ENCODE measurements at regions not wholly inside any gene's neighbourhood (a gene's known extent, or its start where the extent isn't known, plus 50 kb on each side); places are given as distances from the start of the nearest gene placed in this dataset.

GRCh38 chr1:106515375-106515774, 541.1 kb upstream of the PRMT6 start:
- Histone ChIP-seq H3K27me3 (ENCODE audit: control insufficient read depth, insufficient read depth, low read length) (no peaks in the 10 kb centered on the region), H3K27ac (ENCODE audit: low read depth, low read length) (peak overlapping the region; percentile 4), H3K4me3 (ENCODE audit: low read depth, low read length) (no peak overlapping the region), H3K36me3 (ENCODE audit: control insufficient read depth, insufficient read depth, low read length) (no peaks in the 10 kb centered on the region), H3K9ac (ENCODE audit: low read depth, low read length) (no peak overlapping the region), H3K4me1 (ENCODE audit: control insufficient read depth, insufficient read depth, low read length) (peaks cover 14% of the 10 kb centered on the region), H3K9me3 (ENCODE audit: control insufficient read depth, insufficient read depth, low read length) (no peaks in the 10 kb centered on the region)

- H3K36me3 ChIP-seq (ENCODE audit: control insufficient read depth, insufficient read depth, low read length): no peaks in the 10 kb centered on the region
- H3K27me3 ChIP-seq (ENCODE audit: control insufficient read depth, insufficient read depth, low read length): no peaks in the 10 kb centered on the region
- H3K9ac ChIP-seq (ENCODE audit: low read depth, low read length): no peak overlapping the region
- no peaks in the 10 kb centered on the region for H3K9me3 ChIP-seq (ENCODE audit: control insufficient read depth, insufficient read depth, low read length)
- peaks cover 15% of the 10 kb centered on the region for H3K4me1 ChIP-seq (ENCODE audit: control insufficient read depth, insufficient read depth, low read length)
- H3K4me3 ChIP-seq (ENCODE audit: low read depth, low read length): no peak overlapping the region
- H3K27ac ChIP-seq (ENCODE audit: low read depth, low read length): no peak overlapping the region
Observed at GRCh38 chr1:106517224-106517623, 539.2 kb upstream of the PRMT6 start.

GRCh38 chr1:106523497-106523896, 533.0 kb upstream of the PRMT6 start:
- Histone ChIP-seq H3K36me3 (ENCODE audit: control insufficient read depth, insufficient read depth, low read length) (no peaks in the 10 kb centered on the region), H3K9ac (ENCODE audit: low read depth, low read length) (no peak overlapping the region), H3K4me3 (ENCODE audit: low read depth, low read length) (peak overlapping the region; percentile 17; the same call in 1 of the 2 replicates), H3K9me3 (ENCODE audit: control insufficient read depth, insufficient read depth, low read length) (no peaks in the 10 kb centered on the region), H3K27ac (ENCODE audit: low read depth, low read length) (peak overlapping the region; percentile 66), H3K4me1 (ENCODE audit: control insufficient read depth, insufficient read depth, low read length) (peaks cover 42% of the 10 kb centered on the region), H3K27me3 (ENCODE audit: control insufficient read depth, insufficient read depth, low read length) (no peaks in the 10 kb centered on the region)

- peak overlapping the region; percentile 23 for H3K27ac ChIP-seq (ENCODE audit: low read depth, low read length)
- H3K27me3 ChIP-seq (ENCODE audit: control insufficient read depth, insufficient read depth, low read length): no peaks in the 10 kb centered on the region
- H3K36me3 ChIP-seq (ENCODE audit: control insufficient read depth, insufficient read depth, low read length): no peaks in the 10 kb centered on the region
- no peaks in the 10 kb centered on the region for H3K9me3 ChIP-seq (ENCODE audit: control insufficient read depth, insufficient read depth, low read length)
- no peak overlapping the region for H3K9ac ChIP-seq (ENCODE audit: low read depth, low read length)
- peaks cover 42% of the 10 kb centered on the region for H3K4me1 ChIP-seq (ENCODE audit: control insufficient read depth, insufficient read depth, low read length)
- no peak overlapping the region for H3K4me3 ChIP-seq (ENCODE audit: low read depth, low read length)
Observed at GRCh38 chr1:106524631-106525030, 531.8 kb upstream of the PRMT6 start.

DNA sequence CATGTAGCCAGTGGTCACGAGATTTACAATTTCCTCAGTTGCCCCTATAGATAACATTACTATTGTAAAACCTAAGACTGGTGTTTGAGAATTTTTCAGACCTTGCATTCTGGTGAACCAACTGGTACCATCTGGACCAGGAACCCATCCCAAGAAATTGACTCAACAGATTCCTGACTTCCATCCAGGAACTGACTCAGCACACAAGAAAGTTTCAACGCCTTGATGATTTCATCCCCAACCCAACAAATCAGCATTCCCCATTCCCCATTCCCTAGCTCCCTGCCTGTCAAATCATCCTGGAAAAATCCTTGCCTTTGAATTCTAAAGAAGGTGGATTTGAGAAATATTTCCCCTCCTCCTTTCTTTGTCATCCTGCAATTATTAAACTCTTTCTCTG, 529.8 kb upstream of the PRMT6 start:
- Histone ChIP-seq H3K4me1 (ENCODE audit: control insufficient read depth, insufficient read depth, low read length) (peaks cover 42% of the 10 kb centered on the region), H3K36me3 (ENCODE audit: control insufficient read depth, insufficient read depth, low read length) (no peaks in the 10 kb centered on the region), H3K27ac (ENCODE audit: low read depth, low read length) (no peak overlapping the region), H3K27me3 (ENCODE audit: control insufficient read depth, insufficient read depth, low read length) (no peaks in the 10 kb centered on the region), H3K9ac (ENCODE audit: low read depth, low read length) (no peak overlapping the region), H3K9me3 (ENCODE audit: control insufficient read depth, insufficient read depth, low read length) (peaks cover 3% of the 10 kb centered on the region; the same call in 1 of the 2 replicates), H3K4me3 (ENCODE audit: low read depth, low read length) (no peak overlapping the region)

DNA sequence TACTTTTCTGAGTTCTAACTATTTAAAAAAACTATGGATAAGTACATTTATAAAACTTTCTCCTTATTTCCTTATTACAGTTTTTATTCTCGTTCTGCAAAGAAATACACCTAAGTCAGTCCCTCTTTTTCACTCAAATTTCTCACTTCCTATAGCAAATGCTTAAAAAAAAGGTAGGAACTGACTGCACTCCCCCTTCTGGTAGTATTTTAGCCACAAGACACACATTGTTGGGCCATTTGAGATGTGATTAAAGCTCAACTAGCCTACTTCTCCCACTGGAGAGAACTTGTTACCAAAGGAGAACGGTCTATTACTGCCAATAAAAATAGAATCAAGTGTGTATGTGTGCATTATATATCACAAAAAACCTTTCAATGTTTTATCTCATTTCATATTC, 521.9 kb upstream of the PRMT6 start:
- H3K27ac ChIP-seq (ENCODE audit: low read depth, low read length): no peak overlapping the region
- H3K27me3 ChIP-seq (ENCODE audit: control insufficient read depth, insufficient read depth, low read length): no peaks in the 10 kb centered on the region
- no peak overlapping the region for H3K9ac ChIP-seq (ENCODE audit: low read depth, low read length)
- no peaks in the 10 kb centered on the region for H3K36me3 ChIP-seq (ENCODE audit: control insufficient read depth, insufficient read depth, low read length)
- peaks cover 5% of the 10 kb centered on the region; the same call in 1 of the 2 replicates for H3K4me1 ChIP-seq (ENCODE audit: control insufficient read depth, insufficient read depth, low read length)
- no peak overlapping the region for H3K4me3 ChIP-seq (ENCODE audit: low read depth, low read length)
- H3K9me3 ChIP-seq (ENCODE audit: control insufficient read depth, insufficient read depth, low read length): peaks cover 6% of the 10 kb centered on the region

DNA sequence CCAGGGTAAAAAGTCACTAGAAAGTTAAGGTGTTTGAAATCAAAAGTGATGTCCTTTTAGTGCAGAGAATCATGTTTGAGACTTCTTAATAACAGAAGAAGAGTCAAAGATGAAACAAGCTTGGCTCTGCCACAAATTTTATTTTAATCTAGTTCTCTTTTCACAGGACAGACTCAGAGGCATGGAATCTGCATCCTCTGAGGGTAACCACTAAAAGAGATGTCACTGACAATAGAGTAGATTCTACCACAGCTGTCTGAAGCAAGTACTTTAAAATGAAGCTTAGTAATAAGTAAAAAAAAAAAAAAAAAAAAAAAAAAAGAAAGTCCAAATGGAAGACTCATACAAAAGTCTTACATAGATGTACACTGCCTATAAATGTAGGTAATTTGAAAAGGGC, 519.7 kb upstream of the PRMT6 start:
- Histone ChIP-seq H3K4me1 (ENCODE audit: control insufficient read depth, insufficient read depth, low read length) (peaks cover 5% of the 10 kb centered on the region; the same call in 1 of the 2 replicates), H3K9me3 (ENCODE audit: control insufficient read depth, insufficient read depth, low read length) (peaks cover 8% of the 10 kb centered on the region), H3K36me3 (ENCODE audit: control insufficient read depth, insufficient read depth, low read length) (no peaks in the 10 kb centered on the region), H3K4me3 (ENCODE audit: low read depth, low read length) (no peak overlapping the region), H3K9ac (ENCODE audit: low read depth, low read length) (no peak overlapping the region), H3K27ac (ENCODE audit: low read depth, low read length) (no peak overlapping the region), H3K27me3 (ENCODE audit: control insufficient read depth, insufficient read depth, low read length) (no peaks in the 10 kb centered on the region)

GRCh38 chr1:106548726-106549125, 507.7 kb upstream of the PRMT6 start:
- H3K27ac ChIP-seq (ENCODE audit: low read depth, low read length): no peak overlapping the region
- H3K9me3 ChIP-seq (ENCODE audit: control insufficient read depth, insufficient read depth, low read length): no peaks in the 10 kb centered on the region
- H3K4me1 ChIP-seq (ENCODE audit: control insufficient read depth, insufficient read depth, low read length): no peaks in the 10 kb centered on the region
- H3K4me3 ChIP-seq (ENCODE audit: low read depth, low read length): no peak overlapping the region
- H3K9ac ChIP-seq (ENCODE audit: low read depth, low read length): no peak overlapping the region
- no peaks in the 10 kb centered on the region for H3K27me3 ChIP-seq (ENCODE audit: control insufficient read depth, insufficient read depth, low read length)
- H3K36me3 ChIP-seq (ENCODE audit: control insufficient read depth, insufficient read depth, low read length): no peaks in the 10 kb centered on the region

GRCh38 chr1:106554294-106554693, 502.2 kb upstream of the PRMT6 start:
- Histone ChIP-seq H3K9me3 (ENCODE audit: control insufficient read depth, insufficient read depth, low read length) (no peaks in the 10 kb centered on the region), H3K27ac (ENCODE audit: low read depth, low read length) (no peak overlapping the region)

GRCh38 chr1:106555571-106555970, 500.9 kb upstream of the PRMT6 start:
- H3K4me1 ChIP-seq (ENCODE audit: control insufficient read depth, insufficient read depth, low read length): no peaks in the 10 kb centered on the region
- H3K36me3 ChIP-seq (ENCODE audit: control insufficient read depth, insufficient read depth, low read length): no peaks in the 10 kb centered on the region
- H3K9ac ChIP-seq (ENCODE audit: low read depth, low read length): no peak overlapping the region
- no peak overlapping the region for H3K27ac ChIP-seq (ENCODE audit: low read depth, low read length)
- H3K9me3 ChIP-seq (ENCODE audit: control insufficient read depth, insufficient read depth, low read length): no peaks in the 10 kb centered on the region
- H3K27me3 ChIP-seq (ENCODE audit: control insufficient read depth, insufficient read depth, low read length): no peaks in the 10 kb centered on the region
- no peak overlapping the region for H3K4me3 ChIP-seq (ENCODE audit: low read depth, low read length)

More at GRCh38 chr1:106554294-106554693, 502.2 kb upstream of the PRMT6 start:
- Histone ChIP-seq H3K27me3 (ENCODE audit: control insufficient read depth, insufficient read depth, low read length) (no peaks in the 10 kb centered on the region), H3K36me3 (ENCODE audit: control insufficient read depth, insufficient read depth, low read length) (no peaks in the 10 kb centered on the region), H3K4me3 (ENCODE audit: low read depth, low read length) (no peak overlapping the region), H3K4me1 (ENCODE audit: control insufficient read depth, insufficient read depth, low read length) (no peaks in the 10 kb centered on the region), H3K9ac (ENCODE audit: low read depth, low read length) (no peak overlapping the region)

DNA sequence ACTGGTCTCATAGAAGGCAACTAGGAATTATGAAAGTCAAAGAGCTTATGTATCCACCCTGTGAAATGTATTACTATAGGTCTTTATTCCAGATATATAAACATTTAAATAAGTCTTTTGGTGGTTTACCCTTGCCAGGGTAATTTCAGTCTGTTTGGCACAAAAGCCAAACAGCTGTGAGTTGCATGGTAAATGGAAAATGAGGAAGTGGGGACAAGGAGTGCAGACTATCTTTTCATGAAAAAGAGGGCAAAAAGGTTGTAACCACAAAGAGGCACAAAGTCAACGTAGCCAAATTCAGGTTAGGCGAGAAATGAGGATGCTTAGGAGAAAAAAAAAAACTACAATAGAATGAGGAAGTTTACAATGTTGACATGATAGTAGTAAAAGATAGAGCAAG, 492.3 kb upstream of the PRMT6 start:
- H3K27ac ChIP-seq (ENCODE audit: low read depth, low read length): no peak overlapping the region
- H3K9ac ChIP-seq (ENCODE audit: low read depth, low read length): no peak overlapping the region
- no peaks in the 10 kb centered on the region for H3K27me3 ChIP-seq (ENCODE audit: control insufficient read depth, insufficient read depth, low read length)
- H3K9me3 ChIP-seq (ENCODE audit: control insufficient read depth, insufficient read depth, low read length): no peaks in the 10 kb centered on the region
- H3K36me3 ChIP-seq (ENCODE audit: control insufficient read depth, insufficient read depth, low read length): no peaks in the 10 kb centered on the region
- H3K4me1 ChIP-seq (ENCODE audit: control insufficient read depth, insufficient read depth, low read length): no peaks in the 10 kb centered on the region
- no peak overlapping the region for H3K4me3 ChIP-seq (ENCODE audit: low read depth, low read length)
